Tibial nerve (tissue), 3 donors: ENCODE measurements at regions not wholly inside any gene's neighbourhood (a gene's known extent, or its start where the extent isn't known, plus 50 kb on each side); places are given as distances from the start of the nearest gene placed in this dataset.

ENCODE experiments used
- CTCF ChIP-seq, 5 experiments: fragments of 200-600 bp in 3 of 5; fragments of 450-650 bp in 2 of 5; sonication (generic) in 3 of 5; IDR thresholded peaks; one replicate each; pipeline ENCODE4 v1.5.1; 2016 to 2019; ENCODE audit warnings: antibody characterized with exemption in 5 of 5, mild to moderate bottlenecking in 3 of 5, moderate library complexity in 2 of 5
- POLR2A ChIP-seq, 2 donors: fragments of 450-650 bp; IDR thresholded peaks; one replicate each; pipeline ENCODE4 v1.6.1; 2017; ENCODE audit warnings: antibody characterized with exemption in 2 of 2, mild to moderate bottlenecking in 2 of 2, moderate library complexity in 2 of 2

- TF ChIP-seq CTCF (IDR thresholded peaks at IDR 0.05) (no peak), POLR2A (IDR thresholded peaks at IDR 0.05) (no peak)
Observed at GRCh38 chr12:118637767-118638370, 261.5 kb downstream of the SUDS3 start.
